MCF 10A (cell line): ENCODE measurements at regions not wholly inside any gene's neighbourhood (a gene's known extent, or its start where the extent isn't known, plus 50 kb on each side); places are given as distances from the start of the nearest gene placed in this dataset.

ENCODE experiments used
- BruUV-seq: library from RNA; stranded (reverse); fragments of 400-500 nt; replicated peaks from 2 replicates; lab custom pipeline; 2021; lab: Mats Ljungman, UMichigan
- CTCF ChIA-PET: fragments of 300-600 bp; sonication (Branson Sonifier 250); formaldehyde crosslinking; extraction: SDS; loops from one replicate; lab custom pipeline; 2021; ENCODE audit warnings: antibody characterized with exemption, inconsistent platforms; lab: Yijun Ruan, JAX
- POLR2A ChIA-PET: fragments of 300-600, 350-650 bp; sonication (Branson Sonifier 250); formaldehyde crosslinking; extraction: SDS; loops from one replicate; lab custom pipeline; 2020; ENCODE audit warnings: antibody characterized with exemption, inconsistent platforms; lab: Yijun Ruan, JAX
- DNase-seq: peaks from one replicate; pipeline ENCODE4 v3.0.0-alpha.2; 2018; ENCODE audit not compliant: unreplicated experiment
- H3K27ac Mint-ChIP-seq: one replicate; pipeline ENCODE4 v1.8.0; 2022; ENCODE audit warnings: mild to moderate bottlenecking, low read depth, mixed read lengths; ENCODE audit not compliant: unreplicated experiment
- H3K27me3 Mint-ChIP-seq: one replicate; pipeline ENCODE4 v1.8.0; 2022; ENCODE audit warnings: mixed read lengths; ENCODE audit not compliant: insufficient read depth, unreplicated experiment
- H3K36me3 Mint-ChIP-seq: one replicate; pipeline ENCODE4 v1.8.0; 2022; ENCODE audit warnings: mild to moderate bottlenecking, moderate library complexity, mixed read lengths; ENCODE audit not compliant: insufficient read depth, unreplicated experiment
- H3K4me1 Mint-ChIP-seq: one replicate; pipeline ENCODE4 v1.8.0; 2022; ENCODE audit warnings: mixed read lengths; ENCODE audit not compliant: insufficient read depth, unreplicated experiment
- H3K4me3 Mint-ChIP-seq: one replicate; pipeline ENCODE4 v1.8.0; 2022; ENCODE audit warnings: mild to moderate bottlenecking, moderate library complexity, mixed read lengths; ENCODE audit not compliant: unreplicated experiment
- H3K9me3 Mint-ChIP-seq: one replicate; pipeline ENCODE4 v1.8.0; 2022; ENCODE audit warnings: mixed read lengths; ENCODE audit not compliant: unreplicated experiment
- CTCF ChIP-seq: fragments of 200-600 bp; IDR thresholded peaks from one replicate; pipeline ENCODE4 v1.8.0; 2022; ENCODE audit warnings: antibody characterized with exemption, mild to moderate bottlenecking; ENCODE audit not compliant: unreplicated experiment
- intact Hi-C: fragments of 100-400 bp; cut with micrococcal nuclease; formaldehyde crosslinking; loops from 2 replicates; pipeline ENCODE4 v1.14.1; 2022

- TF ChIP-seq CTCF = no peak
- no peak for DNase-seq
- ChIA-PET POLR2A (no interaction called here), CTCF (no interaction called here)
- Mint-ChIP-seq H3K36me3 (peaks cover 6% of the 10 kb centered on the region), H3K9me3 (no peaks in the 10 kb centered on the region), H3K4me3 (no peak overlapping the region), H3K27me3 (no peaks in the 10 kb centered on the region), H3K4me1 (no peaks in the 10 kb centered on the region), H3K27ac (no peak overlapping the region)
- no TSS peak for BruUV-seq
- intact Hi-C loops = no loop called here
Measured at GRCh38 chr22:49632199-49633009, 195.3 kb downstream of the BRD1 start.

DNA sequence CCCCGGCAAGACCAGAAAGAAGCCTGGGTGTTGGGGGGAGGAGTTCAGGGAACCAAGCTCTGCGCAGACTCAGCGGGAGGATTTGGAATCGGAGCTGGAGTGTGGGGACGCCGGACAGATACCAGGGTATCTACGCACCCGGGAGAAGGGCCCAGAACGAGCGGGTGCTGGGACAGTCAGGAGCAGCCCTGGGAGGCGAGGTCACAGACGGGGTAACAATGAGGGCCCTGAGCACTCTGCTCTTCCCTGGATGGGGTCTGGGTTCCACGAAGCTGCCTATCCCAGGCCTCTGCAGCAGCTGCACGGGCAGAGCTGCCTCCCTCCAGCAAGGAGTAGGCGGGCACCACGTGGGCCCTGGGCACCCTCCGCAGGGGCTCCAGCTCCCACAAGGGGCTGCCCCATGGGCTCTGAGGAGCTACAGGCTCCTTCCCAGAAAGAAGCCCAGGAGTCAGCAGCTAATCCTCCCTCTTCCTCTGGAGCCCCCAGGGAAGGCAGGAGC, 197.2 kb downstream of the BRD1 start:
- H3K27ac Mint-ChIP-seq = no peak overlapping the region
- no peak for DNase-seq
- H3K9me3 Mint-ChIP-seq = peaks cover 3% of the 10 kb centered on the region
- ChIA-PET POLR2A (no interaction called here), CTCF (no interaction called here)
- no peak overlapping the region for H3K4me3 Mint-ChIP-seq
- H3K36me3 Mint-ChIP-seq = peaks cover 6% of the 10 kb centered on the region
- intact Hi-C loops = no loop called here
- BruUV-seq = no TSS peak
- H3K27me3 Mint-ChIP-seq = no peaks in the 10 kb centered on the region
- no peak for TF ChIP-seq CTCF
- no peaks in the 10 kb centered on the region for H3K4me1 Mint-ChIP-seq

- H3K27me3 Mint-ChIP-seq = no peaks in the 10 kb centered on the region
- POLR2A ChIA-PET = no interaction called here
- DNase-seq = no peak
- CTCF ChIA-PET = no interaction called here
- no peak for TF ChIP-seq CTCF
- intact Hi-C loops = no loop called here
- H3K27ac Mint-ChIP-seq = no peak overlapping the region
- peaks cover 8% of the 10 kb centered on the region for H3K9me3 Mint-ChIP-seq
- H3K4me1 Mint-ChIP-seq = no peaks in the 10 kb centered on the region
- no peak overlapping the region for H3K4me3 Mint-ChIP-seq
- BruUV-seq = no TSS peak
- peaks cover 6% of the 10 kb centered on the region for H3K36me3 Mint-ChIP-seq
Measured at GRCh38 chr22:49629586-49630447, 197.9 kb downstream of the BRD1 start.

GRCh38 chr22:49629261-49629570, 198.5 kb downstream of the BRD1 start:
- BruUV-seq = no TSS peak
- Mint-ChIP-seq H3K4me3 (no peak overlapping the region), H3K4me1 (no peaks in the 10 kb centered on the region), H3K27ac (no peak overlapping the region), H3K36me3 (peaks cover 6% of the 10 kb centered on the region), H3K9me3 (peaks cover 8% of the 10 kb centered on the region), H3K27me3 (no peaks in the 10 kb centered on the region)
- ChIA-PET CTCF (no interaction called here), POLR2A (no interaction called here)
- no peak for DNase-seq
- TF ChIP-seq CTCF = no peak
- intact Hi-C loops = no loop called here
